Panc1 (cell line): ENCODE measurements at regions not wholly inside any gene's neighbourhood (a gene's known extent, or its start where the extent isn't known, plus 50 kb on each side); places are given as distances from the start of the nearest gene placed in this dataset.

Experiments used
- ATAC-seq: fragments of 200-7000 bp; cut with Tn5 transposase; 2 replicates; pipeline ENCODE4 v1.9.1; 2020; ENCODE audit warnings: mild to moderate bottlenecking, moderate library complexity
- BruUV-seq: library from RNA; stranded (reverse); fragments of 400-500 nt; replicated peaks from 2 replicates; lab custom pipeline; 2021; lab: Mats Ljungman, UMichigan
- CTCF ChIA-PET: fragments of 300-600 bp; sonication (Branson Sonifier 250); formaldehyde crosslinking; loops from one replicate; lab custom pipeline; 2022; ENCODE audit warnings: antibody characterized with exemption; lab: Charles Lee
- POLR2A ChIA-PET: fragments of 300-600 bp; sonication (Branson Sonifier 250); formaldehyde crosslinking; loops from one replicate; lab custom pipeline; 2022; ENCODE audit warnings: antibody characterized with exemption; lab: Charles Lee
- DNase-seq: peaks from one replicate; pipeline ENCODE4 v3.0.0-alpha.2; 2010; ENCODE audit warnings: low read depth, low spot score
- H3K27ac ChIP-seq: 2 replicates; pipeline ENCODE4 v1.5.1; 2011; ENCODE audit warnings: mild to moderate bottlenecking, low read length, inconsistent platforms
- H3K27me3 ChIP-seq: fragments of 200-500 bp; sonication (Bioruptor generic); 2 replicates; pipeline ENCODE4 v1.6.0; 2014; ENCODE audit warnings: low read length, inconsistent platforms; ENCODE audit not compliant: control insufficient read depth, insufficient read depth
- H3K36me3 ChIP-seq: fragments of 200-500 bp; sonication (Bioruptor generic); 2 replicates; pipeline ENCODE4 v1.5.1; 2014; ENCODE audit warnings: inconsistent platforms, mild to moderate bottlenecking, low read length, moderate library complexity; ENCODE audit not compliant: control insufficient read depth, insufficient read depth
- H3K4me1 ChIP-seq: 2 replicates; pipeline ENCODE4 v1.5.1; 2011; ENCODE audit warnings: inconsistent platforms, mild to moderate bottlenecking, low read length, moderate library complexity; ENCODE audit not compliant: control insufficient read depth, insufficient read depth
- H3K4me3 ChIP-seq, 2 experiments: 2 replicates each; pipeline ENCODE4 v1.5.1; 2011 to 2012; ENCODE audit warnings: low read depth in 2 of 2, low read length in 2 of 2, mild to moderate bottlenecking in 2 of 2, inconsistent platforms in 1 of 2, moderate library complexity in 1 of 2
- H3K9me3 ChIP-seq: fragments of 200-500 bp; sonication (Bioruptor generic); 2 replicates; pipeline ENCODE4 v1.5.1; 2014; ENCODE audit warnings: low read depth, mild to moderate bottlenecking, inconsistent platforms, low read length, moderate library complexity; ENCODE audit not compliant: control insufficient read depth, insufficient read depth
- CTCF ChIP-seq: fragments of 450-650 bp; IDR thresholded peaks from 2 replicates; pipeline ENCODE4 v1.5.1; 2017; ENCODE audit warnings: mild to moderate bottlenecking
- POLR2AphosphoS5 ChIP-seq: IDR thresholded peaks from 2 replicates; pipeline ENCODE4 v1.6.1; 2012; ENCODE audit warnings: mild to moderate bottlenecking, low read depth, low read length, moderate library complexity
- REST ChIP-seq, 2 experiments: IDR thresholded peaks; 2 replicates each; pipeline ENCODE4 v1.6.1; 2011 to 2012; ENCODE audit warnings: low read depth in 2 of 2, control low read depth in 1 of 2, low read length in 1 of 2, mild to moderate bottlenecking in 1 of 2, moderate library complexity in 1 of 2; ENCODE audit not compliant: insufficient read depth in 1 of 2
- SIN3A ChIP-seq: IDR thresholded peaks from 2 replicates; pipeline ENCODE4 v1.6.1; 2012; ENCODE audit warnings: low read depth, mild to moderate bottlenecking, low read length, moderate library complexity, borderline replicate concordance; ENCODE audit not compliant: insufficient read depth
- TCF7L2 ChIP-seq: IDR thresholded peaks from 2 replicates; pipeline ENCODE4 v1.6.1; 2011; ENCODE audit warnings: mild to moderate bottlenecking, low read depth, low read length, inconsistent platforms
- in situ Hi-C: cut with HindIII; loops from 2 replicates; pipeline ENCODE4 v1.10.0; 2016; ENCODE audit warnings: low sequenced_read_pairs, low pct_unique_long_range_greater_than_20kb
- intact Hi-C: fragments of 100-400 bp; cut with micrococcal nuclease; formaldehyde crosslinking; loops from one replicate; pipeline ENCODE4 v1.10.0; 2022; ENCODE audit not compliant: unreplicated experiment

- Histone ChIP-seq H3K36me3 (no peaks in the 10 kb centered on the region), H3K9me3 (no peaks in the 10 kb centered on the region), H3K27me3 (no peaks in the 10 kb centered on the region), H3K27ac (no peak overlapping the region), H3K4me1 (no peaks in the 10 kb centered on the region), H3K4me3 (no peak overlapping the region)
- CTCF ChIA-PET: no interaction called here
- DNase-seq: no peak
- TF ChIP-seq TCF7L2 (no peak), CTCF (no peak), POLR2AphosphoS5 (no peak)
- no TSS peak for BruUV-seq
- ATAC-seq: no peak
- POLR2A ChIA-PET: no interaction called here
- intact Hi-C loops: no loop called here
- in situ Hi-C loops: no loop called here
Observed at GRCh38 chr13:104414771-104415170, 1348.6 kb upstream of the SLC10A2 start.

GRCh38 chr13:104414181-104414580 is 1348.0 kb upstream of the SLC10A2 start:
- ATAC-seq (no peak), DNase-seq (no peak)
- CTCF ChIA-PET: no interaction called here
- Histone ChIP-seq H3K27me3 (no peaks in the 10 kb centered on the region), H3K9me3 (no peaks in the 10 kb centered on the region), H3K27ac (no peak overlapping the region), H3K36me3 (no peaks in the 10 kb centered on the region), H3K4me3 (no peak overlapping the region), H3K4me1 (no peaks in the 10 kb centered on the region)
- in situ Hi-C loops: no loop called here
- POLR2A ChIA-PET: no interaction called here
- no TSS peak for BruUV-seq
- intact Hi-C loops: no loop called here
- TF ChIP-seq POLR2AphosphoS5: no peak
- TF ChIP-seq REST (IDR thresholded peaks at IDR 0.05; ENCODE audit: insufficient read depth in 1 of 2, low read depth in 2 of 2, low read length in 1 of 2): no peak

GRCh38 chr13:104411141-104411765 is 1345.0 kb upstream of the SLC10A2 start:
- H3K9me3 ChIP-seq: no peaks in the 10 kb centered on the region
- no peak overlapping the region for H3K27ac ChIP-seq
- no TSS peak for BruUV-seq
- TF ChIP-seq POLR2AphosphoS5 (no peak), REST (IDR thresholded peaks at IDR 0.05; ENCODE audit: insufficient read depth in 1 of 2, low read depth in 2 of 2, low read length in 1 of 2) (no peak), CTCF (no peak), TCF7L2 (no peak), SIN3A (no peak)
- in situ Hi-C loops (no loop called here), intact Hi-C loops (no loop called here)
- no peak for DNase-seq
- POLR2A ChIA-PET: no interaction called here
- H3K27me3 ChIP-seq: no peaks in the 10 kb centered on the region
- H3K4me1 ChIP-seq: no peaks in the 10 kb centered on the region
- CTCF ChIA-PET: no interaction called here
- H3K36me3 ChIP-seq: no peaks in the 10 kb centered on the region
- no peak for ATAC-seq
- H3K4me3 ChIP-seq: no peak overlapping the region
